Renal pelvis (tissue), 1 donor: ENCODE measurements at regions not wholly inside any gene's neighbourhood (a gene's known extent, or its start where the extent isn't known, plus 50 kb on each side); places are given as distances from the start of the nearest gene placed in this dataset.

Experiments used
- DNase-seq: peaks from one replicate; pipeline ENCODE4 v3.0.0-alpha.2; 2013

DNA sequence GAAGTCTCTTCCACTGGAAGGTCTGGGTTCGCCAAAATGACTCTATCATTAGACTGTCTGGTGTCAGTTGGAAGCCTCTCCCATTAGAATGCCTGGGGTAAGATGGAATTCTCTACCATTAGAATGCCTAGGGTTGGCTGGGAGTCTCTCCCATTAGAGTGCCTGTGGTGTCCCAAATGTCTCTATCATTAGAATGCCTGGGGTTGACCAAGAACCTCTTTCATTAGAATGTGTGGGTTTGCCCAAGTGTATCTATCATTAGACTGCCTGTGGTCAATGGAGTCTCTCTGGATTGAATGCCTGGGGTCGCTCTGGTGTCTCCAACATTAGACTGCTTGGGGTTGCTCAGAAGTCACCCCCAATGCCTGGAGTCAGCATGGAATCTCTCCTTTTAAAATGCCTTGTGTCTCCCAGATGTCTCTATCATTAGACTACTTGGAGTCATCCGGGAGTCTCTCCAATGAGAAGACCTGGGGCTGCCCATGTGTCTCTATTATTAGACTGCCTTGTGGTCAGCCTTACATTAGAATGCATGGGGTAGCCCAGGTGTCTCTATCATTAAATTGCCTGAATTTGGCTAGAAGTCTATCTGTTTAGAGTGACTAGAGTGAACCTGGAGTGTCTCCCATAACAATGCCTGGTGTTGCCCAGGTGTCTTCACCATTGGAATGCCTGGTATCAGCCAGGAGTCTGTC is 1518.4 kb downstream of the UQCRFS1 start:
- DNase-seq: no peak

GRCh38 chr19:27691991-27692390 is 1521.0 kb downstream of the UQCRFS1 start:
- no peak for DNase-seq

- no peak for DNase-seq
Observed at GRCh38 chr19:27689734-27690241, 1523.2 kb downstream of the UQCRFS1 start.

DNA sequence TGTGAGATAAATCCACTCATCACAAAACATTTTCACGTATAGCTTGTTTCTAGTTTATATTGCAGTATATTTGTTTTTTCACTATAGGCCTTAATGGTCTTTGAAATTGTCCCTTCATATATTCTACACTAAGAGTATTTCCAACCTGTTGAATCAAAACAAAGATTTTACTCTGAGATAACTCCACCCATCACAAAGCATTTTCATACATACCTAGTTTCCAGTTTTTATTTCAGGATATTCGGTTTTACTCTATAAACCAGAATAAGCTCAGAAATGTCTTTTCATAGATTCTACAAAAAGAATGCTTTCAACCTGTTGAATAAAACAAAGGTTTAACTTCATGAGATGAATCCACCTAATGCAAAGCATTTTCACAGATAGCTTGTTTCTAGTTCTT is 1528.7 kb downstream of the UQCRFS1 start:
- no peak for DNase-seq

DNA sequence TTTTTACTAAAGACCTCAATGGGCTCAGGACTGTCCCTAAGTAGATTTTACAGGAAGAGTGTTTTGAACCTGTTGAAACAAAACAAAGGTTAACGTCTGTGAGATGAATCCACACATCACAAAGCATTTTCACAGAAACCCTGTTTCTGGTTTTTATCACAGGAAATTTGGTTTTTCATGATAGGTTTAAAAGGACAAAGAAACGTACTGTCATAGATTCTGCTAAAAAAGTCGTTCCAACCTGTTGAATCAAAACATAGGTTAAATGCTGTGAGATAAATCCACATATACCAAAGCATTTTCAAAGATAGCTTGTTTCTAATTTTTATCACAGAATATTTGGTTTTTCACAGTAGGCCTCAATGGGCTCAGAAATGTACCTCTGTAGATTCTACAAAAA is 1531.0 kb downstream of the UQCRFS1 start:
- no peak for DNase-seq

DNA sequence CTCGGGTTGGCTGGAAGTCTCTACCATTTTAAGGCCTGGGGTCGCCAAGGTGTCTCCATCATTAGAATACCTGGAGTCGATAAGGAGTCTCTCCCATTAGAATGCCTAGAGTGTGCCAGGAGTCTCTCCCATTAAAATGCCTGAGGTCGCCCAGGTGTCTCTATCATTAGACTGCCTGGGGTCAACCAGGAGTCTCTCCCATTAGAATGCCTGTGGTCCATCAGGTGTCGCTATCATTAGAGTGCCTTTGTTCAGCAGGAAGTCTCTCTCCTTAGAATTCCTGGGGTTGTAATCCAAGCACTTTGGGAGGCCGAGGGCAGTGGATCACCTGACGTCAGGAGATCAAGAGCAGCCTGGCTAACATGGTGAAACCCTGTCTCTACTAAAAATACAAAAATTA is 1533.0 kb downstream of the UQCRFS1 start:
- no peak for DNase-seq

- DNase-seq: no peak
Observed at GRCh38 chr19:27679399-27679798, 1533.6 kb downstream of the UQCRFS1 start.

DNA sequence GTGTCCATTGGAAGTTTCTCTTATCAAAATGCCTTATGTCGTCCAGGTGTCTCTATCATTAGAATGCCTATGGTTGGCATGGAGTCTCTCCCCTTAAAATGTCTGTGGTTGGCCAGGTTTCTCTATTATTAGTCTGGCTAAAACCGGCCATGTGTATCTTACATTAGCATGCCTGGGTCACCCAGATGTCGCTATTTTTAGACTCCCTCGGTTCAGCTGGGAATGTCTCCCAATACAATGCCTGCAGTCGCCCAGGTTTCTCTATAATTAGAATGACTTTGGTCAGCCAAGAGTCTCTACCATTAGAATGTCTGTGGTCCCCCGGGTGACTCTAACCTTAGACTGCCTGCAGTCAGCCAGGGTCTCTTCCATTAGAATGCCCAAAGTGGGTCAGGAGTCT is 1536.1 kb downstream of the UQCRFS1 start:
- no peak for DNase-seq

DNA sequence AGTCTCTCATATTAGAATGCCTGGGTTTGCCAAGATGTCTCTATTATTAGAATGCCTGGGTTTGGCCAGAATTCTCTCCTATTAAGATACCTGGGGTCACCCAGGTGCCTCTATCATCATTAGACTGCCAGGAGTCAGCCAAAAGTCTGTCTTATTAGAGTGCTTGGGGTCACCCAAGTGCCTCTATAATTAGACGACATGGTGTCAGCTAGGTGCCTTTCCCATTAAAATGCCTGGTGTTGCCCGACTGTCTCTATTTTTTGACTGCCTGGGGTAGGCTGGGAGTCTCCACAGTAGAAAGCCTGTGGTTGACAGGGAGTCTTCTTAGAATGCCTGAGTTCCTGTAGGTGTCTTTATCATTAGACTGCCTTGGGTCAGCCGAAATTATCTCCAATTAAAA is 1536.6 kb downstream of the UQCRFS1 start:
- DNase-seq: no peak

- no peak for DNase-seq
Observed at GRCh38 chr19:27675771-27676170, 1537.2 kb downstream of the UQCRFS1 start.

GRCh38 chr19:27674701-27675100 is 1538.2 kb downstream of the UQCRFS1 start:
- no peak for DNase-seq

GRCh38 chr19:27673986-27674385 is 1539.0 kb downstream of the UQCRFS1 start:
- no peak for DNase-seq

DNA sequence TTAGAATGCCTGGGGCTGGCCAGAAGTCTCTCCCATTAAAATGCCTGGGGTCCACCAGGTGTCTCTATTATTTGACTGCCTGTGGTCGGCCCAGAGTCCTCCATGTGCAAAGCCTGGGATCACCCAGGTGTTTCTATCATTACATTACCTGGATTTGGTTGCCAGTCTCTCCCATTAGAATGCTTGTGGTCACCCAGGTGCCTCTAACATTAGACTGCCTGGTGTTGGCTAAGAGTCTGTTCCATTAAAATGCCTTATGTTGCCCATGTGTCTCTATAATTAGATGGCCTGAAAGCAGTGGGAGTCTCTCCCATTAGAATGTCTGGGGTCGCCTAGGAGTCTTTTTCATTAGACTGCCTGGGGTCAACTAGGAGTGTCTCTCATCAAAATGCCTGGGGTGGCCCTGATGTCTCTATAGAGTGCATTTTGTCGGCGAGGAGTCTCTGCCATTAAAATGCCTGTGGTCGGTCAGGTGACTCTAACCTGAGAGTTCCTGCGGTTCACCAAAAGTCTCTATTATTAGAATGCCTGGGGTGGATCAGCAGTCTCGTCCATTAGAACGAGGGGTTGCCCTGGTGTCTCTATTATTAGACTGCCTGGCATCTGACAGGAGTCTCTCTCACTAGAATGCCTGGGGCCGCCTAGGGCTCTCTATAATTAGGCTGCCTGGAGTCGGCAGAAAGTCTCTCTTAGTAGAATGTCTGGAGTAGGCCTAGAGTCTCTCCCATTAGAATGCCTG is 1540.5 kb downstream of the UQCRFS1 start:
- DNase-seq: no peak

DNA sequence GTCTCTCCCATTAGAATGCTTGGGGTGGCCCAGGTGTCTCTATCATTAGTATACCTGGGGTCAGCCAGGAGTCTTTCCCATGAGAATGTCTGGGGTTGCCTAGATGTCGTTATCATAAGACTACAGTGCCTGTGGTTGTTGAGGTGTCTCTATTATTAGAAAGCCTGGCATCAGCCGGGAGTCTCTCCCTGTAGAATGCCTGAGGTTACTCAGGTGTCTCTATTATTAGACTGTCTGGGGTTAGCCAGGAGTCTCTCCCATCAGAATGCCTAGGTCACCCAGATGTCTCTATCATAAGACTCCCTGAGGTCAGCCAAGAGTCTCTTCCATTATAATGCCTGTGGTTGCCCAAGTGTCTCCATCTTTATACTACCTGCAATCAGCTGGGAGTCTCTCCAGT is 1541.1 kb downstream of the UQCRFS1 start:
- no peak for DNase-seq

- DNase-seq: no peak
Observed at GRCh38 chr19:27660428-27660827, 1552.5 kb downstream of the UQCRFS1 start.

- no peak for DNase-seq
Observed at GRCh38 chr19:27657271-27658051, 1555.5 kb downstream of the UQCRFS1 start.

DNA sequence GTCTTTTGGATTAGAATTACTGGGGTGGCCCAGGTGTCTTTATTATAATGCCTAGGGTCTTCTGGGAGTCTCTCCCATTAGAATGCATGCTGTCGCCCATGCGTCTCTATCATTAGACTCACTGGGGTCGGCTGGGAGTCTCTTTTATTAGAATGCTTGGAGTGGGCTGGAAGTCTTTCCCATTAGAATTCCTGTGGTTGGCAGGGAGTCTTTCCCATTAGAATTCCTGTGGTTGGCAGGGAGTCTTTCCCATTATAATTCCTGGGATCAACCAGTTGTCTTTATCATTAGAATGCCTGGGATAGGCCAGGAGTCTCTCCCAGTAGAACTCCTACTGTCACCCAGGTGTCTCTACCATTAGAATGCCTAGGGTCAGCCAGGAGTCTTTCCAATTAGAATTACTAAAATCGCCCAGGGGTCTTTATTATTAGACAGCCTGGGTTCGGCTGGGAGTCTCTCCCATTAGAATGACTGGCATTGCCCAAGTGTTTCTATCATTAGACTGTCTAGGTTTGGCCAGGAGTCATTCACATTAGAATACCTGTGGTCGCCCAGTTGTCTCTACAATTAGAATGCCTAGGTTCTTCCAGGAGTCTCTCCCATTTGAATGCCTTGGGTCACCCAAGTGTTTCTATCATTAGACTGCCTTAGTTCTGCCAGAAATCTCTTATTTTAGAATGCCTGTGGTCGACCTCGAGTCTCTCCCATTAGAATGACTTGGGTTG is 1558.5 kb downstream of the UQCRFS1 start:
- no peak for DNase-seq

- DNase-seq: no peak
Observed at GRCh38 chr19:27652796-27653195, 1560.2 kb downstream of the UQCRFS1 start.

- no peak for DNase-seq
Observed at GRCh38 chr19:27652281-27652680, 1560.7 kb downstream of the UQCRFS1 start.

DNA sequence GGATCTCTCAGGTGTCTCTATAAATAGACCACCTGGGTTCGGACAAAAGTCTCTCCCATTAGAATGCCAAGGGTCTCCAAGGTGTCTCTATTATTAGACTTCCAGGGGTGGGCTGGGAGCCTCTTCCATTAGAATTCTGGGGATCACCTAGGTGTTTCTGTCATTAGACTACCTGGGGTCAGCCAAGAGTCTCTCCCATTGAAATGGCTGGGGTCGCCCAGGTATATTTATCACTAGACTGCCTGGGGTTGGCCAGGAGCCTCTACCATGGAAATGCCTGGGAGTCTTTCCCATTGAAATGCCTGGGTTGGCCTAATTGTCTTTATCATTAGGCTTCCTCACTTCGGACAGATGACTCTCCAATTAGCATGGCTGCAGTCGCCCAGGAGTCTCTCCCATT is 1565.5 kb downstream of the UQCRFS1 start:
- DNase-seq: no peak

- no peak for DNase-seq
Observed at GRCh38 chr19:27635401-27635800, 1577.5 kb downstream of the UQCRFS1 start.

DNA sequence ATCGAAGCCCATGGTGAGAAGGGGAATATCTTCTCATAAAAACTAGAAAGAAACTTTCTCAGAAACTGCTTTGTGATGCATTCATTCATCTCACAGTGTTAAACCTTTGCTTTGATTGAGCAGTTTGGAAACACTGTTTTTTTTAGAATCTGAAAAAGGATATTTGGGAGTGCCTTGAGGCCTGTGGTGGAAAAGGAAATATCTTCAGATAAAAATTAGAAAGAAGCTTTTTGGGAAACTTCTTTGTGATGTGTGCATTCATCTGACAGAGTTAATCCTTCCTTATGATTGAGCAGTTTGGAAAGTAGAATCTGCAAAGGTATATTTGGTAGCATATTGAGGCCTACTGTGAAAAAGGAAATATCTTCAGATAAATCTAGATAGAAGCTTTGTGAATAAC is 1594.9 kb downstream of the UQCRFS1 start:
- no peak for DNase-seq
